NB4 (cell line): ENCODE measurements at regions not wholly inside any gene's neighbourhood (a gene's known extent, or its start where the extent isn't known, plus 50 kb on each side); places are given as distances from the start of the nearest gene placed in this dataset.

Source experiments
- DNase-seq: peaks from one replicate; pipeline ENCODE4 v3.0.0; 2010; ENCODE audit warnings: low read depth
- H3K4me3 ChIP-seq: one replicate; pipeline ENCODE4 v1.5.1; 2011; ENCODE audit warnings: mild to moderate bottlenecking, low read depth, low read length, moderate library complexity
- MYC ChIP-seq: IDR thresholded peaks from 2 replicates; pipeline ENCODE4 v1.6.1; 2011; ENCODE audit warnings: low read depth, low read length
- POLR2A ChIP-seq: IDR thresholded peaks from 2 replicates; pipeline ENCODE4 v1.6.1; 2011; ENCODE audit warnings: mild to moderate bottlenecking; ENCODE audit not compliant: insufficient read length; ENCODE audit errors: extremely low read depth
- TF ChIP-seq, protein P1 (sequence below): IDR thresholded peaks from one replicate; pipeline ENCODE4 v1.5.1; 2012; ENCODE audit warnings: low read depth, low read length
- TF ChIP-seq, protein P2 (sequence below): IDR thresholded peaks from 2 replicates; pipeline ENCODE4 v1.6.1; 2011; ENCODE audit warnings: low read depth, low read length

GRCh38 chr2:160697817-160698216 is 204.2 kb upstream of the RBMS1 start:
- no peak for DNase-seq

GRCh38 chr2:160700021-160700814 is 206.6 kb upstream of the RBMS1 start:
- H3K4me3 ChIP-seq = no peak overlapping the region
- TF ChIP-seq POLR2A = no peak
- no peak for TF ChIP-seq MYC
- TF ChIP-seq, protein P1, sequence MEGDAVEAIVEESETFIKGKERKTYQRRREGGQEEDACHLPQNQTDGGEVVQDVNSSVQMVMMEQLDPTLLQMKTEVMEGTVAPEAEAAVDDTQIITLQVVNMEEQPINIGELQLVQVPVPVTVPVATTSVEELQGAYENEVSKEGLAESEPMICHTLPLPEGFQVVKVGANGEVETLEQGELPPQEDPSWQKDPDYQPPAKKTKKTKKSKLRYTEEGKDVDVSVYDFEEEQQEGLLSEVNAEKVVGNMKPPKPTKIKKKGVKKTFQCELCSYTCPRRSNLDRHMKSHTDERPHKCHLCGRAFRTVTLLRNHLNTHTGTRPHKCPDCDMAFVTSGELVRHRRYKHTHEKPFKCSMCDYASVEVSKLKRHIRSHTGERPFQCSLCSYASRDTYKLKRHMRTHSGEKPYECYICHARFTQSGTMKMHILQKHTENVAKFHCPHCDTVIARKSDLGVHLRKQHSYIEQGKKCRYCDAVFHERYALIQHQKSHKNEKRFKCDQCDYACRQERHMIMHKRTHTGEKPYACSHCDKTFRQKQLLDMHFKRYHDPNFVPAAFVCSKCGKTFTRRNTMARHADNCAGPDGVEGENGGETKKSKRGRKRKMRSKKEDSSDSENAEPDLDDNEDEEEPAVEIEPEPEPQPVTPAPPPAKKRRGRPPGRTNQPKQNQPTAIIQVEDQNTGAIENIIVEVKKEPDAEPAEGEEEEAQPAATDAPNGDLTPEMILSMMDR = no peak
- TF ChIP-seq, protein P2, sequence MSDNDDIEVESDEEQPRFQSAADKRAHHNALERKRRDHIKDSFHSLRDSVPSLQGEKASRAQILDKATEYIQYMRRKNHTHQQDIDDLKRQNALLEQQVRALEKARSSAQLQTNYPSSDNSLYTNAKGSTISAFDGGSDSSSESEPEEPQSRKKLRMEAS = no peak
- no peak for DNase-seq

More at GRCh38 chr2:160697817-160698216, 204.2 kb upstream of the RBMS1 start:
- H3K4me3 ChIP-seq = no peak overlapping the region
- TF ChIP-seq, protein P2 = no peak
- TF ChIP-seq POLR2A = no peak
- TF ChIP-seq, protein P1 = no peak
- TF ChIP-seq MYC = no peak

DNA sequence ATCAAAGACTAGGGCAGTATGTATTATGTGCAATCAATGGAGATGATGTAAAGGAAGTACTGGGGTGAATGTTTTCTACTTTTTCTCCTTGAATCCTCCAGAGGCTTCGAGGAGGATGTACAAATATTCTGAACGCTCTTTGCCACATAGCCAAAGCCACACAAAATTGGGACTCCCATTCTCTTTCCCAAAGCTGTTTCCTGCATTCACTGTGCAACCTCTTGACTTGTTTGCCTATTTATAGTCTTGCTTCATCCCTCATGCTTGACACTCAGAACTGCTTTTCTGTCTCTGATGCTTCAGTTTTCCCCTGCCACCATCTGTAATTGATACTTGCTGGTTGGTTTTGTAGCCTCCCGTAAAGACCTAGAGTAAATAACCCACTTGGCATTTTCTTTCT is 208.2 kb upstream of the RBMS1 start:
- TF ChIP-seq POLR2A (no peak), MYC (no peak)
- TF ChIP-seq, protein P2 = no peak
- TF ChIP-seq, protein P1 = no peak
- DNase-seq = no peak

GRCh38 chr2:160702754-160703153 is 209.1 kb upstream of the RBMS1 start:
- H3K4me3 ChIP-seq = no peak overlapping the region
- DNase-seq = no peak
- TF ChIP-seq, protein P1 = no peak
- TF ChIP-seq, protein P2 = no peak
- TF ChIP-seq POLR2A = no peak
- no peak for TF ChIP-seq MYC

More for the DNA sequence above, 208.2 kb upstream of the RBMS1 start:
- no peak overlapping the region for H3K4me3 ChIP-seq

GRCh38 chr2:160703648-160704585 is 210.3 kb upstream of the RBMS1 start:
- DNase-seq = peak; percentile 85
- TF ChIP-seq POLR2A (no peak), MYC (no peak)
- TF ChIP-seq, protein P1 = no peak
- TF ChIP-seq, protein P2 = 0 out of 2 replicates have a peak, but pooled peaks have one; percentile 34
- H3K4me3 ChIP-seq = no peak overlapping the region
